GM10266 (cell line): ENCODE measurements at regions not wholly inside any gene's neighbourhood (a gene's known extent, or its start where the extent isn't known, plus 50 kb on each side); places are given as distances from the start of the nearest gene placed in this dataset.

Source experiments
- DNase-seq: peaks from one replicate; pipeline ENCODE4 v3.0.0; 2012; ENCODE audit errors: extremely low spot score
- CTCF ChIP-seq: IDR thresholded peaks from 2 replicates; pipeline ENCODE4 v1.5.1; 2012; ENCODE audit warnings: mild to moderate bottlenecking, low read depth; ENCODE audit not compliant: control insufficient read depth, insufficient read depth; ENCODE audit errors: missing control alignments

- DNase-seq, result peak; percentile 24
- no peak for TF ChIP-seq CTCF
These were observed 229.6 kb upstream of the JUN start for GRCh38 chr1:59013276-59013927.

GRCh38 chr1:59013928-59014279 lies 230.1 kb upstream of the JUN start:
- TF ChIP-seq CTCF, result no peak
- DNase-seq, result no peak

GRCh38 chr1:59014827-59015226 lies 231.0 kb upstream of the JUN start:
- no peak for TF ChIP-seq CTCF
- no peak for DNase-seq

GRCh38 chr1:59015708-59016107 lies 231.9 kb upstream of the JUN start:
- no peak for DNase-seq
- TF ChIP-seq CTCF, result no peak

- DNase-seq, result no peak
- TF ChIP-seq CTCF, result peak; percentile 17
These were observed 232.5 kb upstream of the JUN start for GRCh38 chr1:59016390-59016789.

GRCh38 chr1:59017501-59018231 lies 233.8 kb upstream of the JUN start:
- no peak for DNase-seq
- TF ChIP-seq CTCF, result no peak

- no peak for TF ChIP-seq CTCF
- no peak for DNase-seq
These were observed 234.6 kb upstream of the JUN start for GRCh38 chr1:59018446-59018845.
